H9 (cell line): ENCODE measurements at regions not wholly inside any gene's neighbourhood (a gene's known extent, or its start where the extent isn't known, plus 50 kb on each side); places are given as distances from the start of the nearest gene placed in this dataset.

Experiments used
- DNase-seq: peaks from one replicate; pipeline ENCODE4 v3.0.0-alpha.2; 2017
- H2AFZ ChIP-seq: one replicate; pipeline ENCODE4 v1.6.1; 2013; ENCODE audit warnings: mild to moderate bottlenecking, low read length, control low read depth, moderate library complexity
- H2AK5ac ChIP-seq: 2 replicates; pipeline ENCODE4 v1.6.1; 2013; ENCODE audit warnings: low read length, control low read depth, mixed read lengths; ENCODE audit not compliant: insufficient read length
- H2BK120ac ChIP-seq: one replicate; pipeline ENCODE4 v1.6.1; 2013; ENCODE audit warnings: low read depth, mild to moderate bottlenecking, low read length, control low read depth, inconsistent platforms; ENCODE audit not compliant: poor library complexity, severe bottlenecking
- H2BK12ac ChIP-seq: 2 replicates; pipeline ENCODE4 v1.6.1; 2013; ENCODE audit warnings: low read length, control low read depth, mixed read lengths, low read depth; ENCODE audit not compliant: insufficient read length
- H2BK15ac ChIP-seq: 2 replicates; pipeline ENCODE4 v1.6.1; 2013; ENCODE audit warnings: low read depth, low read length, control low read depth
- H2BK20ac ChIP-seq: one replicate; pipeline ENCODE4 v1.6.1; 2013; ENCODE audit warnings: low read depth, mild to moderate bottlenecking, low read length, control low read depth, inconsistent platforms; ENCODE audit not compliant: poor library complexity, severe bottlenecking
- H2BK5ac ChIP-seq: 2 replicates; pipeline ENCODE4 v1.6.1; 2013; ENCODE audit warnings: low read length, control low read depth, mixed read lengths; ENCODE audit not compliant: insufficient read length
- H3K14ac ChIP-seq: 2 replicates; pipeline ENCODE4 v1.6.1; 2013; ENCODE audit warnings: low read length, control low read depth; ENCODE audit not compliant: insufficient read depth
- H3K18ac ChIP-seq: 2 replicates; pipeline ENCODE4 v1.6.1; 2013; ENCODE audit warnings: low read depth, mild to moderate bottlenecking, mixed read lengths, low read length, control low read depth; ENCODE audit not compliant: insufficient read length
- H3K23ac ChIP-seq: 2 replicates; pipeline ENCODE4 v1.6.1; 2013; ENCODE audit warnings: low read length, control low read depth, mixed read lengths, low read depth; ENCODE audit not compliant: insufficient read length
- H3K23me2 ChIP-seq: 2 replicates; pipeline ENCODE4 v1.6.1; 2013; ENCODE audit warnings: low read depth, mild to moderate bottlenecking, mixed read lengths, low read length, control low read depth; ENCODE audit not compliant: insufficient read length, poor library complexity, severe bottlenecking
- H3K27ac ChIP-seq: 2 replicates; pipeline ENCODE4 v1.5.1; 2013; ENCODE audit warnings: low read length, control low read depth, mixed read lengths, low read depth; ENCODE audit not compliant: insufficient read length
- H3K27me3 ChIP-seq: 2 replicates; pipeline ENCODE4 v1.6.1; 2013; ENCODE audit warnings: low read length, control low read depth, inconsistent platforms; ENCODE audit not compliant: insufficient read depth
- H3K4ac ChIP-seq: 2 replicates; pipeline ENCODE4 v1.6.1; 2013; ENCODE audit warnings: low read depth, mild to moderate bottlenecking, control low read depth, inconsistent platforms, low read length, moderate library complexity
- H3K4me1 ChIP-seq: 2 replicates; pipeline ENCODE4 v1.6.1; 2013; ENCODE audit warnings: low read length, control low read depth, inconsistent platforms; ENCODE audit not compliant: insufficient read depth
- H3K4me2 ChIP-seq: 2 replicates; pipeline ENCODE4 v1.6.1; 2013; ENCODE audit warnings: low read length, control low read depth, mixed read lengths; ENCODE audit not compliant: insufficient read length, insufficient read depth
- H3K56ac ChIP-seq: 2 replicates; pipeline ENCODE4 v1.6.1; 2013; ENCODE audit warnings: low read depth, mild to moderate bottlenecking, mixed read lengths, low read length, control low read depth; ENCODE audit not compliant: insufficient read length
- H3K79me1 ChIP-seq: 2 replicates; pipeline ENCODE4 v1.6.1; 2013; ENCODE audit warnings: low read depth, mild to moderate bottlenecking, moderate library complexity, low read length, control low read depth, inconsistent platforms; ENCODE audit not compliant: insufficient read depth, poor library complexity, severe bottlenecking
- H3K79me2 ChIP-seq: 2 replicates; pipeline ENCODE4 v1.6.1; 2013; ENCODE audit warnings: low read length, control low read depth, inconsistent platforms; ENCODE audit not compliant: insufficient read depth
- H3K9ac ChIP-seq: 2 replicates; pipeline ENCODE4 v1.6.1; 2013; ENCODE audit warnings: low read length, control low read depth, mixed read lengths; ENCODE audit not compliant: insufficient read length; ENCODE audit errors: extremely low read depth
- H3K9me3 ChIP-seq: one replicate; pipeline ENCODE4 v1.6.1; 2013; ENCODE audit warnings: low read depth, low read length, inconsistent platforms; ENCODE audit not compliant: control insufficient read depth
- H3T11ph ChIP-seq: one replicate; pipeline ENCODE4 v1.6.1; 2013; ENCODE audit warnings: mild to moderate bottlenecking, low read length, control low read depth, inconsistent platforms
- H4K20me1 ChIP-seq: one replicate; pipeline ENCODE4 v1.6.1; 2013; ENCODE audit not compliant: control insufficient read depth, insufficient read length, insufficient read depth
- H4K5ac ChIP-seq: 2 replicates; pipeline ENCODE4 v1.6.1; 2013; ENCODE audit warnings: low read depth, mild to moderate bottlenecking, mixed read lengths, low read length, control low read depth; ENCODE audit not compliant: insufficient read length
- H4K8ac ChIP-seq: replicated peaks from 2 replicates; pipeline ENCODE4 v1.6.1; 2013; ENCODE audit warnings: low read length, control low read depth, mixed read lengths, low read depth; ENCODE audit not compliant: insufficient read length
- H4K91ac ChIP-seq: 2 replicates; pipeline ENCODE4 v1.6.1; 2013; ENCODE audit warnings: low read depth, mild to moderate bottlenecking, moderate library complexity, mixed read lengths, low read length, control low read depth; ENCODE audit not compliant: insufficient read length
- H3K27ac Mint-ChIP-seq, 3 experiments: 2 replicates in 2 of 3; 3 replicates in 1 of 3; pipeline ENCODE4 v1.8.0; 2020 to 2021; ENCODE audit warnings: mixed read lengths in 3 of 3, mild to moderate bottlenecking in 1 of 3, moderate library complexity in 1 of 3
- H3K27me3 Mint-ChIP-seq: 2 replicates; pipeline ENCODE4 v1.8.0; 2021; ENCODE audit warnings: low read depth, mild to moderate bottlenecking, moderate library complexity, mixed read lengths
- H3K36me3 Mint-ChIP-seq, 3 experiments: 2 replicates in 2 of 3; 3 replicates in 1 of 3; pipeline ENCODE4 v1.8.0; 2020 to 2021; ENCODE audit warnings: low read depth in 3 of 3, mixed read lengths in 3 of 3; ENCODE audit not compliant: insufficient read depth in 1 of 3
- H3K4me1 Mint-ChIP-seq, 2 experiments: 2 replicates each; pipeline ENCODE4 v1.8.0; 2020; ENCODE audit warnings: mixed read lengths in 2 of 2
- H3K4me3 Mint-ChIP-seq, 2 experiments: 2 replicates in 1 of 2; 3 replicates in 1 of 2; pipeline ENCODE4 v1.8.0; 2020 to 2021; ENCODE audit warnings: mild to moderate bottlenecking in 2 of 2, mixed read lengths in 2 of 2, moderate library complexity in 1 of 2
- H3K9me3 Mint-ChIP-seq, 2 experiments: 2 replicates in 1 of 2; 3 replicates in 1 of 2; pipeline ENCODE4 v1.8.0; 2020; ENCODE audit warnings: mild to moderate bottlenecking in 2 of 2, mixed read lengths in 2 of 2, moderate library complexity in 1 of 2
- CTCF ChIP-seq: fragments of 200-600 bp; sonication (generic); conservative IDR thresholded peaks from 3 replicates; pipeline ENCODE4 v1.8.0; 2021; ENCODE audit warnings: antibody characterized with exemption, mild to moderate bottlenecking
- WGBS: extraction: QIAGEN DNeasy Blood & Tissue Kit; methylation state at CpG from one replicate; pipeline ENCODE4 v1.1.7; 2013; ENCODE audit warnings: missing lambda C conversion rate, low lambda C conversion rate, mixed read lengths; ENCODE audit not compliant: insufficient read length; ENCODE audit errors: extremely low coverage; 5-methylcytosine and 5-hydroxymethylcytosine counted together

GRCh38 chr4:4759232-4759631 lies 100.2 kb upstream of the MSX1 start:
- Mint-ChIP-seq H3K36me3 (no peaks in the 10 kb centered on the region; a peak in 1 of 7 replicates), H3K9me3 (no peaks in the 10 kb centered on the region), H3K4me3 (no peak overlapping the region), H3K27me3 (peaks cover 56% of the 10 kb centered on the region), H3K27ac (no peak overlapping the region), H3K4me1 (peaks cover 43 to 48% of the 10 kb centered on the region in 2 experiments)
- H4K5ac ChIP-seq = no peak overlapping the region
- H3K27me3 ChIP-seq = no peaks in the 10 kb centered on the region
- H3K4me2 ChIP-seq = no peak overlapping the region
- no peak overlapping the region for H2AFZ ChIP-seq
- H2BK20ac ChIP-seq = no peak overlapping the region
- H3K79me1 ChIP-seq = no peaks in the 10 kb centered on the region
- no peak overlapping the region for H4K8ac ChIP-seq
- H4K20me1 ChIP-seq = no peaks in the 10 kb centered on the region
- no peak overlapping the region for H3K14ac ChIP-seq
- H2BK12ac ChIP-seq = no peak overlapping the region
- H3K9ac ChIP-seq = no peak overlapping the region
- H3K23ac ChIP-seq = no peak overlapping the region
- no peaks in the 10 kb centered on the region for H3K9me3 ChIP-seq
- DNase-seq = no peak
- no peak overlapping the region for H3K18ac ChIP-seq
- no peak overlapping the region for H2BK15ac ChIP-seq
- no peak overlapping the region for H4K91ac ChIP-seq
- WGBS = no CpG with 5 or more reads among the region's 13 CpGs
- H3K23me2 ChIP-seq = no peaks in the 10 kb centered on the region
- no peak for TF ChIP-seq CTCF
- no peaks in the 10 kb centered on the region for H3K79me2 ChIP-seq
- H2BK120ac ChIP-seq = no peak overlapping the region
- no peak overlapping the region for H2AK5ac ChIP-seq
- no peak overlapping the region for H2BK5ac ChIP-seq
- no peak overlapping the region for H3T11ph ChIP-seq
- no peak overlapping the region for H3K27ac ChIP-seq
- H3K56ac ChIP-seq = no peak overlapping the region
- H3K4ac ChIP-seq = no peak overlapping the region
- H3K4me1 ChIP-seq = peaks cover 8% of the 10 kb centered on the region; the same call in 1 of the 2 replicates
